HL-60 (cell line): ENCODE measurements at regions not wholly inside any gene's neighbourhood (a gene's known extent, or its start where the extent isn't known, plus 50 kb on each side); places are given as distances from the start of the nearest gene placed in this dataset.

Source experiments
- DNase-seq, 2 experiments: peaks; one replicate each; pipeline ENCODE4 v3.0.0-alpha.2; 2010 to 2020; ENCODE audit warnings: low read depth in 1 of 2, low spot score in 1 of 2
- H3K27ac ChIP-seq: fragments of 250-450 bp; sonication (Bioruptor Pico); replicated peaks from 2 replicates; pipeline ENCODE4 v1.5.1; 2020; ENCODE audit warnings: mild to moderate bottlenecking, moderate library complexity
- H3K27me3 ChIP-seq: fragments of 250-450 bp; sonication (Bioruptor Pico); 2 replicates; pipeline ENCODE4 v1.5.1; 2021; ENCODE audit warnings: mild to moderate bottlenecking, moderate library complexity; ENCODE audit not compliant: insufficient read depth, poor library complexity, severe bottlenecking
- H3K4me3 ChIP-seq: replicated peaks from 2 replicates; pipeline ENCODE4 v1.5.1; 2011; ENCODE audit warnings: mild to moderate bottlenecking, control low read depth, low read length; ENCODE audit not compliant: insufficient read depth
- GABPA ChIP-seq: IDR thresholded peaks from 2 replicates; pipeline ENCODE4 v1.6.1; 2012; ENCODE audit warnings: low read depth
- POLR2AphosphoS5 ChIP-seq: IDR thresholded peaks from 2 replicates; pipeline ENCODE4 v1.6.1; 2012; ENCODE audit warnings: low read depth
- SPI1 ChIP-seq: IDR thresholded peaks from 2 replicates; pipeline ENCODE4 v1.6.1; 2012; ENCODE audit warnings: low read depth, mild to moderate bottlenecking, borderline replicate concordance
- TF ChIP-seq, protein P1 (sequence below): IDR thresholded peaks from 2 replicates; pipeline ENCODE4 v1.6.1; 2012; ENCODE audit warnings: low read depth; ENCODE audit not compliant: insufficient replicate concordance
- TF ChIP-seq, protein P2 (sequence below): IDR thresholded peaks from one replicate; pipeline ENCODE4 v1.5.1; 2011; ENCODE audit warnings: low read length, control low read depth, inconsistent platforms; ENCODE audit not compliant: insufficient read depth

DNA sequence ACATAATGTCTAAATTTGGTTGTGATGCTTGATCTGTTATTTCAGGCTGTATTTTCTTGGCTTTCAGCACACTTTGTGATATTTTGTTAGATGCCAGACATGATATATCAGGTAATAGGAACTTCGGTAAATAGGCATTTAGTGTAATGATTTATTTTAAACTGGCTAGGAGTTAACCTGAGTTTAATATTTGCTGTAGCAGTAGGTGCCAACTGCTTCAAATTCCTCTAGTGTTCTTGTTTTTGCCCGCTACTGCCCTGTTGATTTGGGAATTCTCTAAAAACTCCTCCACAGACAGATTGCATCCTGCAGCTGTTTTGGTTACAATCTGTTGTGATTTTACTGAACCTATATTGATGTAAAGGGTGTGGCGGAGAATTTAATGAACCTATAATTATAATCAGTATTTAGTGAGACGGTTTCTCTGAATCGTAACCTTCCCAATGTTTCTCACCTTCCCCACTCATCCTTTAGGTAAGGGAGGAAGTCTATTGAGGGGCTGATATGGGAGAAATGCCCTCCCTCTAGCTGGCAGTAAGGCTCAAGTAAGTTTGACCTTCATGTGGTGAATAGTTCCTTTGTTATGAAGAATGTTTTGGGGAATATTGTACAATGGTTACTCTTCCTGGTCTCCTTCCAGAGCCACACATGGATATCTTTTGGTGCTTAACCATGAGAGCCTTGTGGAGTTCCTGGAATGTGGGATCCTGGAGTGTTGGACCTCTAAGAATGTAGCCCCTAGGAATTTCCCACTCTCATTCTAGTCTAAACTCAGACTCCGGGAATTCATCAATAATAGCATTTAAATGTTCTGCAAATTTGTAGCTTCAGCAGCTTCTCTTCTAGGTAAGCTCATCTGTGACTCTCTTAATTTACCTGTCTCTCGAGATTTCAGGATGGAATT is 634.1 kb downstream of the FSCB start:
- H3K4me3 ChIP-seq, result no peak overlapping the region
- TF ChIP-seq, protein P1, sequence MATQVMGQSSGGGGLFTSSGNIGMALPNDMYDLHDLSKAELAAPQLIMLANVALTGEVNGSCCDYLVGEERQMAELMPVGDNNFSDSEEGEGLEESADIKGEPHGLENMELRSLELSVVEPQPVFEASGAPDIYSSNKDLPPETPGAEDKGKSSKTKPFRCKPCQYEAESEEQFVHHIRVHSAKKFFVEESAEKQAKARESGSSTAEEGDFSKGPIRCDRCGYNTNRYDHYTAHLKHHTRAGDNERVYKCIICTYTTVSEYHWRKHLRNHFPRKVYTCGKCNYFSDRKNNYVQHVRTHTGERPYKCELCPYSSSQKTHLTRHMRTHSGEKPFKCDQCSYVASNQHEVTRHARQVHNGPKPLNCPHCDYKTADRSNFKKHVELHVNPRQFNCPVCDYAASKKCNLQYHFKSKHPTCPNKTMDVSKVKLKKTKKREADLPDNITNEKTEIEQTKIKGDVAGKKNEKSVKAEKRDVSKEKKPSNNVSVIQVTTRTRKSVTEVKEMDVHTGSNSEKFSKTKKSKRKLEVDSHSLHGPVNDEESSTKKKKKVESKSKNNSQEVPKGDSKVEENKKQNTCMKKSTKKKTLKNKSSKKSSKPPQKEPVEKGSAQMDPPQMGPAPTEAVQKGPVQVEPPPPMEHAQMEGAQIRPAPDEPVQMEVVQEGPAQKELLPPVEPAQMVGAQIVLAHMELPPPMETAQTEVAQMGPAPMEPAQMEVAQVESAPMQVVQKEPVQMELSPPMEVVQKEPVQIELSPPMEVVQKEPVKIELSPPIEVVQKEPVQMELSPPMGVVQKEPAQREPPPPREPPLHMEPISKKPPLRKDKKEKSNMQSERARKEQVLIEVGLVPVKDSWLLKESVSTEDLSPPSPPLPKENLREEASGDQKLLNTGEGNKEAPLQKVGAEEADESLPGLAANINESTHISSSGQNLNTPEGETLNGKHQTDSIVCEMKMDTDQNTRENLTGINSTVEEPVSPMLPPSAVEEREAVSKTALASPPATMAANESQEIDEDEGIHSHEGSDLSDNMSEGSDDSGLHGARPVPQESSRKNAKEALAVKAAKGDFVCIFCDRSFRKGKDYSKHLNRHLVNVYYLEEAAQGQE, result no peak
- TF ChIP-seq POLR2AphosphoS5, result no peak
- no peak for TF ChIP-seq GABPA
- TF ChIP-seq SPI1, result no peak
- TF ChIP-seq, protein P2, sequence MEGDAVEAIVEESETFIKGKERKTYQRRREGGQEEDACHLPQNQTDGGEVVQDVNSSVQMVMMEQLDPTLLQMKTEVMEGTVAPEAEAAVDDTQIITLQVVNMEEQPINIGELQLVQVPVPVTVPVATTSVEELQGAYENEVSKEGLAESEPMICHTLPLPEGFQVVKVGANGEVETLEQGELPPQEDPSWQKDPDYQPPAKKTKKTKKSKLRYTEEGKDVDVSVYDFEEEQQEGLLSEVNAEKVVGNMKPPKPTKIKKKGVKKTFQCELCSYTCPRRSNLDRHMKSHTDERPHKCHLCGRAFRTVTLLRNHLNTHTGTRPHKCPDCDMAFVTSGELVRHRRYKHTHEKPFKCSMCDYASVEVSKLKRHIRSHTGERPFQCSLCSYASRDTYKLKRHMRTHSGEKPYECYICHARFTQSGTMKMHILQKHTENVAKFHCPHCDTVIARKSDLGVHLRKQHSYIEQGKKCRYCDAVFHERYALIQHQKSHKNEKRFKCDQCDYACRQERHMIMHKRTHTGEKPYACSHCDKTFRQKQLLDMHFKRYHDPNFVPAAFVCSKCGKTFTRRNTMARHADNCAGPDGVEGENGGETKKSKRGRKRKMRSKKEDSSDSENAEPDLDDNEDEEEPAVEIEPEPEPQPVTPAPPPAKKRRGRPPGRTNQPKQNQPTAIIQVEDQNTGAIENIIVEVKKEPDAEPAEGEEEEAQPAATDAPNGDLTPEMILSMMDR, result no peak
- H3K27ac ChIP-seq, result no peak overlapping the region
- no peaks in the 10 kb centered on the region for H3K27me3 ChIP-seq
- DNase-seq, result no peak

DNA sequence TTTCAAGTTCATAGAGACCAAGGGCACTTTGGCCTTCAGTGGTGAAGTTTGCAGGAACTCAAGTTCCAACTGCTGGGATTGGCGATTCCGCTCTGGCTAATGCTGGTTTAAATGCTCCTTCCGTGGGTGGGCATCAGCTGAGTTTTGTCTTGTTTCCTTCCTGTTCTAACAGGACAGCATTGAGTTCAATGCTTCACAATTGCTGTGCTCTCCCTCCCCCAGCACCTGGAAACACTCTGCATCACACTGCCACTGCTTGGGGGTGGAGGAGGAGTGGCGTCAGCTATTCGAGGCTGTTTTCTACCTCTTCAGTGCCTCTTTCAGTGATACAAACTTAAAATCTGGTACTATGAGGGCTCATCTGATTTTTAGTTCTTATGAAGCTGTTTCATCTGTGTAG is 634.9 kb downstream of the FSCB start:
- DNase-seq, result no peak
- TF ChIP-seq, protein P1, result no peak
- TF ChIP-seq SPI1, result no peak
- TF ChIP-seq, protein P2, result no peak
- no peak for TF ChIP-seq POLR2AphosphoS5
- Histone ChIP-seq H3K27me3 (no peaks in the 10 kb centered on the region), H3K4me3 (no peak overlapping the region), H3K27ac (no peak overlapping the region)

DNA sequence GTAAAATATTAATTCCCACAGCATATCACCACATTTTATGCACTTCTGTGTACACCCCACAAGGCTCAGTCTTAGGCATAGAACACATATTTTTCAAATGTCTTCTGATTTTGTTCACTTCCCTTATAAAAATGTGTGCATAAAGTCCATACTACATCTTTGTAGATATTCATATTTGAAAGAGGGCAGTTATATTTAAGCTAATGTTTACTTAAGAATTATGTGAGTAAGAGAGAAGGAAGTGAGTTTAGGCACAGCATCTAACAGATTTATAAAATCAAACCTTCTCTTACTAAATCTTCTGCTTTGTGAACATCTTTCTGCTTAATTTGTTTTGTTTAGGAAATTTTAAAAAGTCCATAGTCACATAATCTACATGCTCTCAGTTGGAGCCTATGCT is 648.1 kb downstream of the FSCB start:
- no peak for DNase-seq
- no peak for TF ChIP-seq GABPA
- TF ChIP-seq, protein P1, result no peak
- TF ChIP-seq SPI1, result no peak
- TF ChIP-seq POLR2AphosphoS5, result no peak
- TF ChIP-seq, protein P2, result no peak
- Histone ChIP-seq H3K27me3 (no peaks in the 10 kb centered on the region), H3K27ac (no peak overlapping the region), H3K4me3 (no peak overlapping the region)
